WTC11 (cell line): ENCODE measurements at regions not wholly inside any gene's neighbourhood (a gene's known extent, or its start where the extent isn't known, plus 50 kb on each side); places are given as distances from the start of the nearest gene placed in this dataset.

Experiments used
- ATAC-seq: fragments of 200-7000 bp; cut with Tn5 transposase; 2 replicates; pipeline ENCODE4 v1.10.0; 2021; ENCODE audit warnings: mild to moderate bottlenecking, moderate library complexity
- CTCF ChIA-PET: fragments of 300-600 bp; sonication (Branson Sonifier 250); formaldehyde crosslinking; loops from one replicate; lab custom pipeline; 2021; ENCODE audit warnings: antibody characterized with exemption; lab: Charles Lee
- POLR2A ChIA-PET: fragments of 350-600 bp; sonication (Branson Sonifier 250); formaldehyde crosslinking; loops from one replicate; lab custom pipeline; 2021; ENCODE audit warnings: antibody characterized with exemption; lab: Charles Lee
- DNase-seq: peaks from one replicate; pipeline ENCODE4 v3.0.0; 2021; ENCODE audit warnings: low spot score
- H3K27ac Mint-ChIP-seq: 2 replicates; pipeline ENCODE4 v1.8.0; 2021; ENCODE audit warnings: mixed read lengths
- H3K27me3 Mint-ChIP-seq: 2 replicates; pipeline ENCODE4 v1.8.0; 2021; ENCODE audit warnings: low read depth, mild to moderate bottlenecking, moderate library complexity, mixed read lengths
- H3K36me3 Mint-ChIP-seq: 2 replicates; pipeline ENCODE4 v1.8.0; 2021; ENCODE audit warnings: mixed read lengths
- H3K4me1 Mint-ChIP-seq: 2 replicates; pipeline ENCODE4 v1.8.0; 2022; ENCODE audit warnings: mixed read lengths
- H3K4me3 Mint-ChIP-seq: 2 replicates; pipeline ENCODE4 v1.8.0; 2021; ENCODE audit warnings: mild to moderate bottlenecking, moderate library complexity, mixed read lengths
- H3K9me3 Mint-ChIP-seq: 2 replicates; pipeline ENCODE4 v1.8.0; 2021; ENCODE audit warnings: mixed read lengths
- ATF3 ChIP-seq: sonication (generic); formaldehyde crosslinking; conservative IDR thresholded peaks from 2 replicates; pipeline ENCODE4 v1.8.1; 2022; ENCODE audit warnings: mild to moderate bottlenecking, missing genetic modification reagents
- CBFB ChIP-seq: sonication (generic); formaldehyde crosslinking; IDR thresholded peaks from 2 replicates; pipeline ENCODE4 v1.8.1; 2022; ENCODE audit warnings: mild to moderate bottlenecking, low read depth, missing genetic modification reagents
- ESRRA ChIP-seq: sonication (generic); formaldehyde crosslinking; IDR thresholded peaks from 2 replicates; pipeline ENCODE4 v1.8.1; 2022; ENCODE audit warnings: mild to moderate bottlenecking, missing genetic modification reagents, borderline replicate concordance
- FOXP1 ChIP-seq: sonication (generic); formaldehyde crosslinking; IDR thresholded peaks from 2 replicates; pipeline ENCODE4 v1.8.0; 2022; ENCODE audit warnings: missing genetic modification reagents, mild to moderate bottlenecking, moderate library complexity, borderline replicate concordance
- HMGA2 ChIP-seq: fragments of 250-450 bp; sonication (Bioruptor Pico); IDR thresholded peaks from 2 replicates; pipeline ENCODE4 v1.4.0; 2021; ENCODE audit warnings: mild to moderate bottlenecking, moderate library complexity
- MXD4 ChIP-seq: fragments of 250-450 bp; sonication (Bioruptor Pico); IDR thresholded peaks from 2 replicates; pipeline ENCODE4 v1.8.0; 2021; ENCODE audit warnings: mild to moderate bottlenecking, moderate library complexity, borderline replicate concordance
- NFYB ChIP-seq: sonication (generic); formaldehyde crosslinking; conservative IDR thresholded peaks from 2 replicates; pipeline ENCODE4 v1.8.0; 2022; ENCODE audit warnings: low read depth, missing genetic modification reagents
- NR3C1 ChIP-seq: sonication (generic); formaldehyde crosslinking; conservative IDR thresholded peaks from 2 replicates; pipeline ENCODE4 v1.8.1; 2023; ENCODE audit warnings: low read depth, mild to moderate bottlenecking, missing genetic modification reagents
- SMAD3 ChIP-seq: sonication (generic); formaldehyde crosslinking; IDR thresholded peaks from 2 replicates; pipeline ENCODE4 v1.8.0; 2022; ENCODE audit warnings: missing genetic modification reagents, mild to moderate bottlenecking, borderline replicate concordance
- ZBTB21 ChIP-seq: sonication (generic); formaldehyde crosslinking; IDR thresholded peaks from 2 replicates; pipeline ENCODE4 v1.8.1; 2023; ENCODE audit warnings: mild to moderate bottlenecking, missing genetic modification reagents, borderline replicate concordance
- ZNF263 ChIP-seq: sonication (generic); formaldehyde crosslinking; IDR thresholded peaks from 2 replicates; pipeline ENCODE4 v1.8.1; 2022; ENCODE audit warnings: low read depth, mild to moderate bottlenecking, moderate library complexity, missing genetic modification reagents
- ZNF281 ChIP-seq: sonication (generic); formaldehyde crosslinking; IDR thresholded peaks from 2 replicates; pipeline ENCODE4 v1.8.0; 2023; ENCODE audit warnings: mild to moderate bottlenecking, missing genetic modification reagents
- ZNF423 ChIP-seq: fragments of 250-450 bp; sonication (Bioruptor Pico); IDR thresholded peaks from 2 replicates; pipeline ENCODE4 v2.1.2; 2022; ENCODE audit warnings: mild to moderate bottlenecking, moderate library complexity
- ZNF425 ChIP-seq: fragments of 250-450 bp; sonication (Bioruptor Pico); conservative IDR thresholded peaks from 2 replicates; pipeline ENCODE4 v1.9.0; 2021; ENCODE audit warnings: mild to moderate bottlenecking

DNA sequence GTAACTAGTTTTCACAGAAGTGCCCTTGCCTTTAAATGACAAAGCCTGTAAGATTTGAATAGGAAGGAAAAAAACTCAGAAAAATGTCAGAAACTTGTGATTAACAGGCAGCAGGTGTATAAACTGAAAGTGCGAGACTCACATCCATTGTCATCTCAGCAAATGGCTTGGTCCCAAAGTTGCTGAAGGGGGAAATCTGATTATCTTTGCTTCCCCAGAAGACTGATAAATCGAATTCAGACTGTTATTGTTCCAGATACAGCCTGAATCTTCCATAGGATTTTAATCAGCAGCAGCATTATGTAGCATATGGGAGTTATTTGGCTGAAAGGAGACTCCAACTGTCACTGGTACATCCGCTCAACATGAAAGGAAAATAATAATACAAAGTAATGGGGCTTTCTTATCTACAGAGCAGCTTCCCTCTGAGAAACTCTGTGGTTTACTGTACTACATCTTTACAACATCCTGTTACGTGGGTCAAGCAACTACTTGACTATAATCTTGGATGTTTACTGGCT is 550.4 kb upstream of the CCDC54 start:
- ATAC-seq (no peak), DNase-seq (no peak)
- Mint-ChIP-seq H3K27ac (peak overlapping the region; percentile 88), H3K4me1 (peaks cover 78% of the 10 kb centered on the region), H3K9me3 (peaks cover 14% of the 10 kb centered on the region), H3K36me3 (peaks cover 11% of the 10 kb centered on the region), H3K4me3 (no peak overlapping the region), H3K27me3 (peaks cover 47% of the 10 kb centered on the region)
- ChIA-PET CTCF (interaction anchor here (2.4 kb wide), 1 partner anchor 237 kb away, joined by 20 read pairs; no protein-coding TSS in a partner anchor), POLR2A (no interaction called here)
- no peak for TF ChIP-seq MXD4 (CRISPR knock-in tag)

DNA sequence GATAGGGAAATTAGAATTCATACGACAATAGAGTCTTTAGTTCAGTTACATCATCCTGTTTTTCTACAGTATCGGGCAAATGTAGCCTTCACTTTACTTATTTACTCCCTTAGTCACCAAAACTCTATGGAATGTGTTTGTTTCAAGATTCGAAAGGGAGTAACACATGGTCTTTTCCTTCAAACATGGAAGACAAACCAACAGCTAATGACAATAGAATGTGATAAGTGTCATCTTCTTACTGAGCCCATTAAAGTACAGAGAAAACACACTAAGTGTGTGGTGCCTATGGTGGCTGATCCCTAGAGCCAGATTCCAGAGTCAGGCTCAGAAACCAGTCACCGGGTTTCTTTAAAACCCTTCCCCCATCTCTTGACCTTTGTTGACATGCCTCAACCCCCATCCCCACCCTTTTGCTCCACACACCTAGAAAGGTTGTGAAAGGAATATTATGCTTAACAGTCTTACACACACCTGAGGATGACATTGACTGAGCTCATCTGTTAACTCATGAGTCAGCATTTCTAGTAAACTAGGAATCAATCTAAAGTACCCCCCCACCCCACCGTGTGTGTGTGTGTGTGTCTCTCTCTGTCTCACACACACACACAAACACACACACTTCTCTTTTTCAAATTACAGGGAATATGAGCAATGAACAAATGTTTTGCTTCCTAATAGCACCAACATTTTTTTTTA is 549.6 kb upstream of the CCDC54 start:
- H3K4me3 Mint-ChIP-seq, result no peak overlapping the region
- ATAC-seq, result no peak
- H3K4me1 Mint-ChIP-seq, result peaks cover 78% of the 10 kb centered on the region
- H3K9me3 Mint-ChIP-seq, result peaks cover 22% of the 10 kb centered on the region
- peaks cover 56% of the 10 kb centered on the region for H3K27me3 Mint-ChIP-seq
- no peak for DNase-seq
- POLR2A ChIA-PET, result no interaction called here
- TF ChIP-seq ATF3 (CRISPR knock-in tag) (no peak), CBFB (CRISPR knock-in tag) (no peak), HMGA2 (CRISPR knock-in tag) (no peak), ZBTB21 (CRISPR knock-in tag) (no peak), ZNF423 (CRISPR knock-in tag) (no peak), ZNF281 (CRISPR knock-in tag) (no peak), ZNF425 (CRISPR knock-in tag) (no peak), NFYB (CRISPR knock-in tag) (no peak), ESRRA (CRISPR knock-in tag) (no peak), FOXP1 (CRISPR knock-in tag) (no peak), ZNF263 (CRISPR knock-in tag) (no peak), SMAD3 (CRISPR knock-in tag) (no peak)
- CTCF ChIA-PET, result interaction anchor here (2.4 kb wide), 1 partner anchor 237 kb away, joined by 20 read pairs; no protein-coding TSS in a partner anchor
- H3K27ac Mint-ChIP-seq, result peak overlapping the region; percentile 82
- peaks cover 19% of the 10 kb centered on the region for H3K36me3 Mint-ChIP-seq

DNA sequence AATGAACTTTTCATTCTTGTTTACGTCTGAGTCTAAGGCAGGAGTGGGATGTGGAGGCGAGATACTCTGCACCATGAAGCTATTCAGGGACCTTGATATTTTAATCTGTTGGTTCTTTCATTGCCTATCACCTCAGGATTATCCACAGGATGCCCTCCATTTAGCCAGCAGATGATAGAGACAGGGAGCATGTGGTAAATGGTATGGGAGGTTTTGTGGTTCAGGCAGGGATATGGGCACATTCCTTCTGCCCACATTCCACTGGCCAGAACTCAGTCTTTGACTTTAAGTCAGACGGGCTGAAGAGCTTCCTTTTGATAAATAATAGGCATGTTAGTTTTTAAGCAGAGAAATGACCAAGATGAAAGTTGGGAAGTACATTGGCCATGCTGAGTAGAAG is 548.0 kb upstream of the CCDC54 start:
- H3K36me3 Mint-ChIP-seq, result peaks cover 32% of the 10 kb centered on the region
- H3K27ac Mint-ChIP-seq, result peak overlapping the region; percentile 97
- H3K4me3 Mint-ChIP-seq, result peak overlapping the region; percentile 3; the same call in 1 of the 2 replicates
- no peak for TF ChIP-seq NR3C1 (CRISPR knock-in tag)
- peak; percentile 40; the same call in 1 of the 2 replicates for TF ChIP-seq ZNF423 (CRISPR knock-in tag)
- ChIA-PET POLR2A (no interaction called here), CTCF (interaction anchor here (0.9 kb wide), 1 partner anchor 289 kb away, joined by 3 read pairs; no protein-coding TSS in a partner anchor)
- peaks cover 74% of the 10 kb centered on the region for H3K4me1 Mint-ChIP-seq
- peaks cover 60% of the 10 kb centered on the region for H3K27me3 Mint-ChIP-seq
- H3K9me3 Mint-ChIP-seq, result peaks cover 30% of the 10 kb centered on the region
- ATAC-seq (peak; percentile 56), DNase-seq (no peak)
